Liver (tissue), 8 donors: ENCODE measurements at regions not wholly inside any gene's neighbourhood (a gene's known extent, or its start where the extent isn't known, plus 50 kb on each side); places are given as distances from the start of the nearest gene placed in this dataset.

ENCODE experiments used
- DNase-seq: peaks from one replicate; pipeline ENCODE4 v3.0.0-alpha.2; 2017; ENCODE audit warnings: low spot score
- H3K27ac ChIP-seq, 2 donors: one replicate each; pipeline ENCODE4 v1.7.0; 2013; ENCODE audit warnings: inconsistent platforms in 2 of 2, low read length in 2 of 2, control low read depth in 1 of 2, low read depth in 1 of 2, mild to moderate bottlenecking in 1 of 2
- H3K27me3 ChIP-seq, 4 donors: one replicate each; pipeline versions ENCODE4 v1.6.1 to v1.7.0; 2013; ENCODE audit warnings: low read length in 3 of 4, inconsistent platforms in 1 of 4, mild to moderate bottlenecking in 1 of 4, moderate library complexity in 1 of 4; ENCODE audit not compliant: control insufficient read depth in 4 of 4, insufficient read depth in 4 of 4
- H3K36me3 ChIP-seq, 4 donors: one replicate each; pipeline versions ENCODE4 v1.6.1 to v1.7.0; 2013; ENCODE audit warnings: low read length in 3 of 4, mild to moderate bottlenecking in 3 of 4, low read depth in 1 of 4, moderate library complexity in 1 of 4; ENCODE audit not compliant: control insufficient read depth in 4 of 4, insufficient read depth in 3 of 4
- H3K4me1 ChIP-seq, 4 donors: one replicate each; pipeline versions ENCODE4 v1.6.1 to v1.7.0; 2013; ENCODE audit warnings: low read length in 3 of 4, mild to moderate bottlenecking in 3 of 4, moderate library complexity in 1 of 4; ENCODE audit not compliant: control insufficient read depth in 4 of 4, insufficient read depth in 4 of 4
- H3K4me3 ChIP-seq, 3 donors: one replicate each; pipeline versions ENCODE4 v1.6.1 to v1.7.0; 2013; ENCODE audit warnings: low read length in 3 of 3, control low read depth in 1 of 3, low read depth in 1 of 3, mild to moderate bottlenecking in 1 of 3
- H3K9ac ChIP-seq, 2 donors: one replicate each; pipeline ENCODE4 v1.7.0; 2013; ENCODE audit warnings: low read length in 2 of 2, mild to moderate bottlenecking in 2 of 2, moderate library complexity in 2 of 2, control low read depth in 1 of 2, low read depth in 1 of 2
- H3K9me3 ChIP-seq, 4 donors: one replicate each; pipeline versions ENCODE4 v1.6.1 to v1.7.0; 2013; ENCODE audit warnings: low read length in 3 of 4; ENCODE audit not compliant: control insufficient read depth in 4 of 4
- EGR1 ChIP-seq, 2 donors: IDR thresholded peaks; 2 replicates each; pipeline ENCODE4 v1.6.1; 2016 to 2018; ENCODE audit warnings: antibody characterized with exemption in 2 of 2, low read depth in 2 of 2
- FOXA1 ChIP-seq: IDR thresholded peaks from 2 replicates; pipeline ENCODE4 v1.6.1; 2016; ENCODE audit warnings: antibody characterized with exemption
- FOXA2 ChIP-seq: IDR thresholded peaks from 2 replicates; pipeline ENCODE4 v1.6.1; 2016; ENCODE audit warnings: antibody characterized with exemption
- GABPA ChIP-seq, 2 donors: IDR thresholded peaks in 1 of 2; conservative IDR thresholded peaks in 1 of 2; 2 replicates each; pipeline ENCODE4 v1.6.1; 2016; ENCODE audit warnings: antibody characterized with exemption in 2 of 2, mild to moderate bottlenecking in 1 of 2, moderate library complexity in 1 of 2
- HNF4A ChIP-seq, 2 donors: conservative IDR thresholded peaks; 2 replicates each; pipeline ENCODE4 v1.6.1; 2016; ENCODE audit warnings: antibody characterized with exemption in 2 of 2, mild to moderate bottlenecking in 2 of 2
- HNF4G ChIP-seq: IDR thresholded peaks from 2 replicates; pipeline ENCODE4 v1.6.1; 2016; ENCODE audit warnings: antibody characterized with exemption
- JUND ChIP-seq, 2 donors: IDR thresholded peaks; 2 replicates each; pipeline ENCODE4 v1.6.1; 2016; ENCODE audit warnings: antibody characterized with exemption in 2 of 2
- NR2F2 ChIP-seq: IDR thresholded peaks from 2 replicates; pipeline ENCODE4 v1.6.1; 2016; ENCODE audit warnings: antibody characterized with exemption
- RXRA ChIP-seq, 2 donors: IDR thresholded peaks; 2 replicates each; pipeline ENCODE4 v1.6.1; 2017 to 2018; ENCODE audit warnings: antibody characterized with exemption in 2 of 2, mild to moderate bottlenecking in 1 of 2
- SP1 ChIP-seq: IDR thresholded peaks from 2 replicates; pipeline ENCODE4 v1.6.1; 2018; ENCODE audit warnings: antibody characterized with exemption, mild to moderate bottlenecking
- TAF1 ChIP-seq: conservative IDR thresholded peaks from 2 replicates; pipeline ENCODE4 v1.6.1; 2016; ENCODE audit warnings: antibody characterized with exemption, mild to moderate bottlenecking
- YY1 ChIP-seq: IDR thresholded peaks from 2 replicates; pipeline ENCODE4 v1.6.1; 2016; ENCODE audit warnings: antibody characterized with exemption, mild to moderate bottlenecking
- WGBS: extraction: QIAGEN DNeasy Blood & Tissue Kit; methylation state at CpG from one replicate; pipeline ENCODE4 v1.1.7; 2013; 5-methylcytosine and 5-hydroxymethylcytosine counted together
- TF ChIP-seq, protein P1 (sequence below): IDR thresholded peaks from 2 replicates; pipeline ENCODE4 v1.6.1; 2016; ENCODE audit warnings: antibody characterized with exemption, mild to moderate bottlenecking
- TF ChIP-seq, protein P2 (sequence below): IDR thresholded peaks from 2 replicates; pipeline ENCODE4 v1.6.1; 2016; ENCODE audit warnings: antibody characterized with exemption
- TF ChIP-seq, protein P3 (sequence below): fragments of 150-350 bp; IDR thresholded peaks from 2 replicates; pipeline ENCODE4 v1.5.1; 2017; ENCODE audit warnings: improper control_type of control experiment, low read depth, low read length; ENCODE audit not compliant: missing input control
- TF ChIP-seq, protein P4 (sequence below): IDR thresholded peaks from 2 replicates; pipeline ENCODE4 v1.6.1; 2016; ENCODE audit warnings: antibody characterized with exemption
- TF ChIP-seq, protein P5 (sequence below): IDR thresholded peaks from 2 replicates; pipeline ENCODE4 v1.6.1; 2016; ENCODE audit warnings: antibody characterized with exemption
- donor health status: healthy.
- donor health status: healthy.
- donor health status: healthy.
- donor health status: healthy.
- donor health status: healthy.

DNA sequence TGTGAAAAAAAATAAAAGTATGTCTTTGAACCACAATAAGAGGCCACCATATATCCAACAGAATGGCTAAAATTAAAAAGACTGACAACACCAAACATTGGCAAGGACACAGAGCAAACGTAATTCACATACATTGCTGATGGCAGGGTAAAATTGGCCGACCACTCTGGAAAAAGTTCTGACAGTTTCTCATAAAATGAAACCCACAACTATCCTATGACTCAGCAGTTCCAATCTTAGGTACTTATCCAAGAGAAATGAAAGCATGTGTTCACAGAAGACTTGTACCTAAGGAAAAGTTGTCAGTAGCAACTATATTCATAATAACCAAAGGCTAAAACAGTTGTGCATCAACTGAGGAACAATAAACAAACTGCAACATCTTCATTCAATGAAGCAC, 357.3 kb upstream of the XYLT1 start:
- Histone ChIP-seq H3K9me3 (no peaks in the 10 kb centered on the region), H3K4me1 (no peaks in the 10 kb centered on the region), H3K36me3 (no peaks in the 10 kb centered on the region), H3K4me3 (no peak overlapping the region), H3K27me3 (no peaks in the 10 kb centered on the region), H3K9ac (no peak overlapping the region), H3K27ac (no peak overlapping the region)
- 61% methylated on average over 2 of the region's 2 CpGs for WGBS
- TF ChIP-seq RXRA (IDR thresholded peaks at IDR 0.05) (no peak), FOXA1 (no peak), FOXA2 (no peak), TAF1 (no peak), NR2F2 (no peak), HNF4A (conservative IDR thresholded peaks at IDR 0.05) (no peak), YY1 (no peak), HNF4G (no peak), EGR1 (IDR thresholded peaks at IDR 0.05; ENCODE audit: low read depth in 2 of 2) (no peak), GABPA (IDR thresholded peaks at IDR 0.05 in 1 of 2, conservative IDR thresholded peaks at IDR 0.05 in 1 of 2) (no peak)
- TF ChIP-seq, protein P1, sequence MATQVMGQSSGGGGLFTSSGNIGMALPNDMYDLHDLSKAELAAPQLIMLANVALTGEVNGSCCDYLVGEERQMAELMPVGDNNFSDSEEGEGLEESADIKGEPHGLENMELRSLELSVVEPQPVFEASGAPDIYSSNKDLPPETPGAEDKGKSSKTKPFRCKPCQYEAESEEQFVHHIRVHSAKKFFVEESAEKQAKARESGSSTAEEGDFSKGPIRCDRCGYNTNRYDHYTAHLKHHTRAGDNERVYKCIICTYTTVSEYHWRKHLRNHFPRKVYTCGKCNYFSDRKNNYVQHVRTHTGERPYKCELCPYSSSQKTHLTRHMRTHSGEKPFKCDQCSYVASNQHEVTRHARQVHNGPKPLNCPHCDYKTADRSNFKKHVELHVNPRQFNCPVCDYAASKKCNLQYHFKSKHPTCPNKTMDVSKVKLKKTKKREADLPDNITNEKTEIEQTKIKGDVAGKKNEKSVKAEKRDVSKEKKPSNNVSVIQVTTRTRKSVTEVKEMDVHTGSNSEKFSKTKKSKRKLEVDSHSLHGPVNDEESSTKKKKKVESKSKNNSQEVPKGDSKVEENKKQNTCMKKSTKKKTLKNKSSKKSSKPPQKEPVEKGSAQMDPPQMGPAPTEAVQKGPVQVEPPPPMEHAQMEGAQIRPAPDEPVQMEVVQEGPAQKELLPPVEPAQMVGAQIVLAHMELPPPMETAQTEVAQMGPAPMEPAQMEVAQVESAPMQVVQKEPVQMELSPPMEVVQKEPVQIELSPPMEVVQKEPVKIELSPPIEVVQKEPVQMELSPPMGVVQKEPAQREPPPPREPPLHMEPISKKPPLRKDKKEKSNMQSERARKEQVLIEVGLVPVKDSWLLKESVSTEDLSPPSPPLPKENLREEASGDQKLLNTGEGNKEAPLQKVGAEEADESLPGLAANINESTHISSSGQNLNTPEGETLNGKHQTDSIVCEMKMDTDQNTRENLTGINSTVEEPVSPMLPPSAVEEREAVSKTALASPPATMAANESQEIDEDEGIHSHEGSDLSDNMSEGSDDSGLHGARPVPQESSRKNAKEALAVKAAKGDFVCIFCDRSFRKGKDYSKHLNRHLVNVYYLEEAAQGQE, result no peak
- TF ChIP-seq, protein P2, sequence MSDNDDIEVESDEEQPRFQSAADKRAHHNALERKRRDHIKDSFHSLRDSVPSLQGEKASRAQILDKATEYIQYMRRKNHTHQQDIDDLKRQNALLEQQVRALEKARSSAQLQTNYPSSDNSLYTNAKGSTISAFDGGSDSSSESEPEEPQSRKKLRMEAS, result no peak
- TF ChIP-seq, protein P3, sequence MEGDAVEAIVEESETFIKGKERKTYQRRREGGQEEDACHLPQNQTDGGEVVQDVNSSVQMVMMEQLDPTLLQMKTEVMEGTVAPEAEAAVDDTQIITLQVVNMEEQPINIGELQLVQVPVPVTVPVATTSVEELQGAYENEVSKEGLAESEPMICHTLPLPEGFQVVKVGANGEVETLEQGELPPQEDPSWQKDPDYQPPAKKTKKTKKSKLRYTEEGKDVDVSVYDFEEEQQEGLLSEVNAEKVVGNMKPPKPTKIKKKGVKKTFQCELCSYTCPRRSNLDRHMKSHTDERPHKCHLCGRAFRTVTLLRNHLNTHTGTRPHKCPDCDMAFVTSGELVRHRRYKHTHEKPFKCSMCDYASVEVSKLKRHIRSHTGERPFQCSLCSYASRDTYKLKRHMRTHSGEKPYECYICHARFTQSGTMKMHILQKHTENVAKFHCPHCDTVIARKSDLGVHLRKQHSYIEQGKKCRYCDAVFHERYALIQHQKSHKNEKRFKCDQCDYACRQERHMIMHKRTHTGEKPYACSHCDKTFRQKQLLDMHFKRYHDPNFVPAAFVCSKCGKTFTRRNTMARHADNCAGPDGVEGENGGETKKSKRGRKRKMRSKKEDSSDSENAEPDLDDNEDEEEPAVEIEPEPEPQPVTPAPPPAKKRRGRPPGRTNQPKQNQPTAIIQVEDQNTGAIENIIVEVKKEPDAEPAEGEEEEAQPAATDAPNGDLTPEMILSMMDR, result no peak
- TF ChIP-seq, protein P4, sequence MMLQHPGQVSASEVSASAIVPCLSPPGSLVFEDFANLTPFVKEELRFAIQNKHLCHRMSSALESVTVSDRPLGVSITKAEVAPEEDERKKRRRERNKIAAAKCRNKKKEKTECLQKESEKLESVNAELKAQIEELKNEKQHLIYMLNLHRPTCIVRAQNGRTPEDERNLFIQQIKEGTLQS, result no peak
- DNase-seq, result no peak

DNA sequence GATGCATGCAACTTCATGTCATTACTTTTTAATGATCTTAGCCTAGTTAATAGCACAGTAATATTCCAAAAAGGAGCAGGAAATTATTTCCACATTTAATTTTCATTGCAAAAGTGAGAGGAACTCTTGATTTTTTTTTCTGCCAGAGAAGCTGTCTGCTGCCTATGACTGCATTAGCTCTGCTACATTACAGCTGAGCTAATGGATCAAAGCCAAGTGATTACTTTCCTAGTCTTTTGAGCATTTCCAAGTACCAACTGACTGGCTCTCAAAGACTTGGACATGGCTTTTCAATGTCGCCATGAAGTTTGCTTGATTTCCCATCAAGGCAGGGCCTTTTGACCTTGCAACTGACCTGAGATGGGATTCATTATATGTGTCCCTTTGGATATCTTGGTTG, 356.6 kb upstream of the XYLT1 start:
- Histone ChIP-seq H3K36me3 (no peaks in the 10 kb centered on the region), H3K27me3 (no peaks in the 10 kb centered on the region), H3K4me3 (no peak overlapping the region), H3K9ac (no peak overlapping the region), H3K9me3 (no peaks in the 10 kb centered on the region), H3K27ac (no peak overlapping the region), H3K4me1 (no peaks in the 10 kb centered on the region)
- 97% methylated on average over 1 of the region's 1 CpG for WGBS
- no peak for DNase-seq
- no peak for TF ChIP-seq YY1
- TF ChIP-seq, protein P3, result no peak
- no peak for TF ChIP-seq FOXA2
- no peak for TF ChIP-seq SP1
- TF ChIP-seq GABPA (IDR thresholded peaks at IDR 0.05 in 1 of 2, conservative IDR thresholded peaks at IDR 0.05 in 1 of 2), result no peak
- TF ChIP-seq, protein P5, sequence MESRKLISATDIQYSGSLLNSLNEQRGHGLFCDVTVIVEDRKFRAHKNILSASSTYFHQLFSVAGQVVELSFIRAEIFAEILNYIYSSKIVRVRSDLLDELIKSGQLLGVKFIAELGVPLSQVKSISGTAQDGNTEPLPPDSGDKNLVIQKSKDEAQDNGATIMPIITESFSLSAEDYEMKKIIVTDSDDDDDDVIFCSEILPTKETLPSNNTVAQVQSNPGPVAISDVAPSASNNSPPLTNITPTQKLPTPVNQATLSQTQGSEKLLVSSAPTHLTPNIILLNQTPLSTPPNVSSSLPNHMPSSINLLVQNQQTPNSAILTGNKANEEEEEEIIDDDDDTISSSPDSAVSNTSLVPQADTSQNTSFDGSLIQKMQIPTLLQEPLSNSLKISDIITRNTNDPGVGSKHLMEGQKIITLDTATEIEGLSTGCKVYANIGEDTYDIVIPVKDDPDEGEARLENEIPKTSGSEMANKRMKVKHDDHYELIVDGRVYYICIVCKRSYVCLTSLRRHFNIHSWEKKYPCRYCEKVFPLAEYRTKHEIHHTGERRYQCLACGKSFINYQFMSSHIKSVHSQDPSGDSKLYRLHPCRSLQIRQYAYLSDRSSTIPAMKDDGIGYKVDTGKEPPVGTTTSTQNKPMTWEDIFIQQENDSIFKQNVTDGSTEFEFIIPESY, result no peak
- no peak for TF ChIP-seq NR2F2
- no peak for TF ChIP-seq HNF4A (conservative IDR thresholded peaks at IDR 0.05)
- no peak for TF ChIP-seq EGR1 (IDR thresholded peaks at IDR 0.05; ENCODE audit: low read depth in 2 of 2)
- no peak for TF ChIP-seq JUND (IDR thresholded peaks at IDR 0.05)
